OCI-LY7 (cell line): ENCODE measurements at regions not wholly inside any gene's neighbourhood (a gene's known extent, or its start where the extent isn't known, plus 50 kb on each side); places are given as distances from the start of the nearest gene placed in this dataset.

Experiments
- CTCF ChIP-seq: fragments of 200-600 bp; sonication (generic); conservative IDR thresholded peaks from 2 replicates; pipeline ENCODE4 v1.5.1; 2014; ENCODE audit warnings: mild to moderate bottlenecking, antibody characterized with exemption, low read length, moderate library complexity, mixed read lengths
- EZH2phosphoT487 ChIP-seq: fragments of 200-600 bp; sonication (generic); IDR thresholded peaks from 2 replicates; pipeline ENCODE4 v1.6.1; 2018; ENCODE audit warnings: low read depth, borderline replicate concordance, mild to moderate bottlenecking, mixed run types, antibody characterized with exemption, low read length, moderate library complexity, mixed read lengths

GRCh38 chr4:186954509-186954908, 230.9 kb upstream of the FAT1 start:
- TF ChIP-seq CTCF (no peak), EZH2phosphoT487 (no peak)
